Kidney tubule cell (primary cell): ENCODE measurements at regions not wholly inside any gene's neighbourhood (a gene's known extent, or its start where the extent isn't known, plus 50 kb on each side); places are given as distances from the start of the nearest gene placed in this dataset.
A peak's percentile ranks its signal among the peaks of the same experiment; 100 is the strongest.

ENCODE experiments used
- DNase-seq: peaks from one replicate; pipeline ENCODE4 v3.0.0-alpha.2; 2018; ENCODE audit warnings: low spot score

- no peak for DNase-seq
These were observed 197.3 kb downstream of the PTEN start for GRCh38 chr10:88060762-88061161.

- DNase-seq, result no peak
These were observed 199.0 kb downstream of the PTEN start for GRCh38 chr10:88062385-88062784.

GRCh38 chr10:88062798-88063472 lies 199.5 kb downstream of the PTEN start:
- DNase-seq, result peak; percentile 8

GRCh38 chr10:88063861-88064557 lies 200.6 kb downstream of the PTEN start:
- DNase-seq, result no peak

DNA sequence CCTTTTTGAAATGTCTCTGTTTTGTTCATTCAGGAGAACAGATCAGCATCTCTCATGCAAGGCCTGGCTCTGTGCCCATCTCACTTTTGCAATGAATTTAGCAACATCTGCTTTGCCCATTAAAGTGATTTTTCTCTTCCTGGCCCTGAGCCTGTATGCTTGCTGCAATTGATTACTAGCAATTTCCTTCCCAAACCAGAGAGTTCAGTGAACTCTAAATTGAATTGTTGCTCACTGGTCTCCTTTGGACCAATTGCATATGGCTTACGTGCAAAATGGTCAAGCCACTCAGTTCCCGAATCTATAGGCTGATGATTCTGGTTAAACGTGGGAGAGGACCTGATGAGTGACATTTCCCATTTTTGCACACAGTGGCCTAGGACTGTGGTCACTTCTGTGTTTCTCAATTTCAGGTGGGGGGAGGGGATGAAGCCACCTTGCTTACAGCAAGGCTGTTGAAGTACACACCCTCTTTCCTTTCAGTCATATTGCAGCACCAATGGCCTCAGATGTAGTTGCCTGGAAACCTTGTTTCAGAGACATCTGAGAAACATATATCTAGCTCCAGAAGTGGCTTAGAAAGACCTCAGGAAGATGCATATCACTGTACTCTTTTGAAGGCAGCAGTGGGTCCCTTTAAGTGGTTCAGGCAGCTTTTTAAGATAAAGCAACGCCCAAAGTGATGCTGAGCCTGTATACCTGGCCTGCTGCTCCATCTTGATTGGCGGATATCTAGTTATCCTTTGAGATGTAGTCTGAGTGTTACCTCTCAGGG lies 201.4 kb downstream of the PTEN start:
- DNase-seq, result no peak

DNA sequence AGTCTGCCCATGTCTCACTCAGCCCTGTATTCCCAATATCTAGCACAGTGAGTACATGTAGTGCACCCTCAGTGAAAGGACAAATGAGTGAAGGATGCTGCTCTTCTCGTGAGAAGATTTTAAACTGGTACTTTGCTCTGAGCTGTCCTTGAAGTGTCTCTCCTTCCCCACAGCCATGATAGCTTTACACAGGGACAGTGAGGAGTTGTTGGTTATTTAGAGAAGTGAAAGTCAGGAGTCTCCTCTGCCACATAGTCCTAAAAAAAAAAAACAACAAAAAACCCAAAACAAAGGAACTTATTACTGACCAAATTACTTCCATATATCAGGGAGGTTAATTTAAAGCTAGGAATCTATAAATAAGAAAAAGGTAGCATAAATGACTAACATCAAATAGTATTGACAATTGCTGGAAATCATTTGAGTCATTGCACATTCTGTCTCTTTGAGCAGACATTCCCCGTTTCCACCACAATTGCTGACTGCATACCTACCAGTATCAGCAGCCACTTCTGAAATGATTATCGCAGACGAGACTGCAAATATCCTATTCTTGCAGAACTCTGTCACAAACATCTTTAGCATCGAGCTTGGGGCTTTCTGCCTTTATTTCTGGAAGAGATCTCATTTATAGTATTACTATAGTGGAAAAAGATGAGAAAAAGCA lies 202.1 kb downstream of the PTEN start:
- no peak for DNase-seq

- DNase-seq, result no peak
These were observed 202.9 kb downstream of the PTEN start for GRCh38 chr10:88066319-88066718.

GRCh38 chr10:88066876-88067275 lies 203.5 kb downstream of the PTEN start:
- no peak for DNase-seq

GRCh38 chr10:88067737-88068136 lies 204.3 kb downstream of the PTEN start:
- DNase-seq, result no peak

DNA sequence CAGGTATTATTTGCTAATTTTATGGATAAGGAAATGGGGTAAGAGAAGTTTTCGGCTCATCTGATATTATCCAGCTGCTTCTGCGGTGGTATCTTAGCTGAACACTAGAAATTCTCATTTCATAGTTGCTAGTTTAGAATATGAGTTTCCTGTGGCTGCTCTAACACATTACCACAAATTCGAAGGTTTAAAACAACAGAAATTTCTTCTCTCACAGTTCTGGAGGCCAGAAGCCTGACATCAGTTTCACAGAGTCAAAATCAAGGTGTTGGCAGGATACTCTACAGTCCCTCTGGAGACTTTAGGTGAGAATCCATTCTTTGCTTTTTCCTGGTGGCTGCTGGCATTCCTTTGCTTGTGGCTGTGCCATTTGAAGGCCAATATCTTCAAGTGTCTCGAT lies 205.9 kb downstream of the PTEN start:
- DNase-seq, result no peak

- DNase-seq, result no peak
These were observed 206.9 kb downstream of the PTEN start for GRCh38 chr10:88070080-88070880.

- no peak for DNase-seq
These were observed 208.5 kb downstream of the PTEN start for GRCh38 chr10:88071879-88072278.

- DNase-seq, result no peak
These were observed 210.3 kb downstream of the PTEN start for GRCh38 chr10:88073682-88074081.

DNA sequence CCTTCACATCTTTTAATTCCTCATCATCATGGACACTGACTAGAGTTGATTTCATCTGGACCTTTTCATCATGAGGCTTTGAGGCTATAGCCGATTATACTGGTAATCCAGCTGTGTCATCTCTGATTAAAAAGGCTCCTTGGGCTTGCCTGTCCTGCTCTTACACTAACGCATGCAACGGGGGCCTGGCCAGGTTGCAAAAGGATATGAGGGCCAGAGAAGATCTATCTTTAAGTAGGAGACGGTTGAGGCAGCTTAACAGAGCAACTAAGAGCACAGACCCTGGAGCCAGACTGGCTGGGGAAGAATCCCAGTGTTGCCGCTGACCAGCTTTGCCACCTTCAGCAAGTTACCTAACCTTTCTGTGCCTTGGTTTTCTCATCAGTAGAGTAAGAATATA lies 211.5 kb downstream of the PTEN start:
- no peak for DNase-seq

DNA sequence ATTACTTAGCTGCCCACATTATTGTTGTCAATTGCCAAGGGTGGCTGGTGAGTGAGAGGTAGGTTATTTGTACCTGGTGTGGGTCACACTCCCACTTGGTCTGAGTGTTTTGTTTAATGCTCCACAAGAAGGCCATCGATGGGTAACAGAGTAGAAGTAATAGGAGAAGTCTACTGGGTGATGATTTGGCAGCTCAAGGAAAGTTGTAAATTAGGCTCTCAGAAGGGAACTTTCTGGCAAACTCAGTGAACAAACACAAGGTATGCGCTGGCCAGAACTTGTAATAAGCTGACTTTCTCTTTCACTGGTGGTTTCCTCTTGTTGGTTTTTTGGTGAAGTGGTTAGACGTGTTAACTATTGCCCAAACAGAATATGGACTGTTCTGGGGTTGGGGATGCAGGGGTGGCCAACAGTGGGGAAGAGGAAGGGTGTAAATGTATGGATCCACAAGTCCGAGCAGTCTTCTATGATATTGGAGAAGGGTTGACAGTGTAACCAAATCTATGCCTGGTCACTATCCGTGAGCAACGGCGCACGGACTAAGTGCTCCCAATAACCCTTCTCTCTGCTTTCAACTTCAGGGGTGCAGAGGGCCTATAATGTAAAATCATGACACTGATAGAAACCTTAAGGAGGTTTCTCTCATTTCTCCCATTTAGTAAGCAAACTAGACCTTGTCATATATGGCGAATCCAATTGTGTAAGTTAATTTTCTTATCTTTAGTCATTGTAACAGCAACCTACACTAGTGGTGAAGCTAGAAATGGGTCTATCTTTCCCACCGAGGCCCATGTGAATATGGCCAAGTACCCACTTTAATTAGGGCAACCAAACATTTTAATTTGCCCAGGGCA lies 212.8 kb downstream of the PTEN start:
- DNase-seq, result peak; percentile 32

DNA sequence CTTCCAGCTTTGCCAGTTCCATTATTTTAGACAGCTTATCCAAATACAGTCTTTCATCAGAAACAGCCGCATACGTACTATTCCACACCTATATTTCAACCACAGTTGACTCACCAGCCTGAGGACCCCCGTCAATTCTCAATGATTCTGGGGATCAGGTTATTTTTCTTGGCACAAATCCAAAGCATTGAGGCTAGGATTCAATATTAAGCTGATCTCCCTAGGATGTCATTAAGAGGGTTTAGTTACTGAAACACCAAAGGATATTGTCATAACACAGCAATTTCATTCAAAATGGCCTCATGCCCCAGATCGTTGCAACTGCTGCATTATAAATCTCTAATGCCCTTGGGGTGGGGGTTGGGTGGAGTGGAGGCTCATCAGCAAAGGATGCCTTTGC lies 214.6 kb downstream of the PTEN start:
- DNase-seq, result no peak

GRCh38 chr10:88080213-88080612 lies 216.8 kb downstream of the PTEN start:
- DNase-seq, result peak; percentile 87

DNA sequence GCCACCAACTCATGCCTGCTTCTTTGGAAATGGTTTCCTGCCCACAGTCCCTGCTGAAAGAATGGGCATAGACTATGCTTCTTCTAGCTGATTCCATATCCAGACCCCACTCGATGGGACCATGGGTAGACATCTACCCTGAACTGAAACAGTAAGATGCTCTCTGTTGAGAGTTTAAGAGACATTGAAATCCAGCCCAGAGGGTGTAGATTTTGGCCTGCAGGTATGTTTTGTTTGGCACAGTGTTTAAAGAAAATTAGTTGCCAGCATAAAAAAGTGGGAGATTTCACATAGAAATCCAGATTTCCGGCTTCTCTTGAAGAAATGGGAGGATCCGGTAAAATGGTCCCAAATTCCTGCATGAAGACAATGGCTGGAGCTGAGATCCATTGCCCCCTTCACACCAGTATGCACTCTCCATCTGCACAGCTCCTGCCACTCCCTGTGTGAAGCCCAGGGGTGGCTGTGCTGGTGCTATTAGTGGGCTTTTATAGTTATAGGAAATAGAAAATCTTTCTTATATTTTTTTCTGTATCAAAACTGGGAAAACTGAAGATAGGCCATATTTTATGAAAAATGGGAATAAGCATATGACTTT lies 218.1 kb downstream of the PTEN start:
- no peak for DNase-seq

DNA sequence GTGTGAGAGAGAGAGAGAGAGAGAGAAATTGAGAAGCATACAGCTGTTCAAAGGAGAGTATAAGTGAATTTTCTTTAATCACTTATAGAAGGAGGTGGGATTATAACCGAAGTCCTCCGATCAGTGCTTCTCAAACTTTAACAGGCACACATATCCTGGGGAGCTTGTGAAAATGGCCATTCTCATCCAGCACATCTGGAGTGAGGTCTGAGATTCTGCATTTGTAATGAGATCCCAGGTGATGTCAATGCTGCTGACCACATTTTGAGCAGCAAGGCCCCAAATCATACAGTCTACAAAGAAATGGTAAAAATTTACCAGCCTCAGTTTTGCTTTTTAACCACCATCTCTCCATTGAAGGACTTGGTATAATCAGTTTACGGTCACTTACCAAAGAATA lies 219.0 kb downstream of the PTEN start:
- DNase-seq, result no peak
